ENCODE measurements at regions not wholly inside any gene's neighbourhood (a gene's known extent, or its start where the extent isn't known, plus 50 kb on each side); places are given as distances from the start of the nearest gene placed in this dataset.

DNA sequence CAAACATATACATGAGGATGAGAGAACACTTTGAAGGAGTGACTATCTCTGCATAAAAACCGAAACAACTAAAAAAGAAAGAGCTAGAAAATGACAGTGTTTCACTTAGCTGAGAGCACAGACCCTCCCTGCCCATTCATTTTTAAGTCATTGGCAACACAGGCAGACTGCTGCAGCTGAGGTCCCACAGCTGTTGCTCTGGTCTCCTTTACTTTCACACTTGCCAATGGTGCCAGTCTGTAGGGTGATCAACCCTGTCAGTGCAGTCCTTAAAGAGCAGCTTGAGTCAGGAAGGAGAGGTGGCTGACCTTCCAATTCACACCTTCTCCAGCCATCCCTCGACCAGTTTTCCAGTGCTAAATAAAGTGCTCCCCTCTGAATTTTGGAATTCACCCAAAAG is 508.3 kb upstream of the CCNG1 start:
- TF ChIP-seq EZH2 (IDR thresholded peaks at IDR 0.05; ENCODE audit: low read length): no peak
- TF ChIP-seq, protein P1, sequence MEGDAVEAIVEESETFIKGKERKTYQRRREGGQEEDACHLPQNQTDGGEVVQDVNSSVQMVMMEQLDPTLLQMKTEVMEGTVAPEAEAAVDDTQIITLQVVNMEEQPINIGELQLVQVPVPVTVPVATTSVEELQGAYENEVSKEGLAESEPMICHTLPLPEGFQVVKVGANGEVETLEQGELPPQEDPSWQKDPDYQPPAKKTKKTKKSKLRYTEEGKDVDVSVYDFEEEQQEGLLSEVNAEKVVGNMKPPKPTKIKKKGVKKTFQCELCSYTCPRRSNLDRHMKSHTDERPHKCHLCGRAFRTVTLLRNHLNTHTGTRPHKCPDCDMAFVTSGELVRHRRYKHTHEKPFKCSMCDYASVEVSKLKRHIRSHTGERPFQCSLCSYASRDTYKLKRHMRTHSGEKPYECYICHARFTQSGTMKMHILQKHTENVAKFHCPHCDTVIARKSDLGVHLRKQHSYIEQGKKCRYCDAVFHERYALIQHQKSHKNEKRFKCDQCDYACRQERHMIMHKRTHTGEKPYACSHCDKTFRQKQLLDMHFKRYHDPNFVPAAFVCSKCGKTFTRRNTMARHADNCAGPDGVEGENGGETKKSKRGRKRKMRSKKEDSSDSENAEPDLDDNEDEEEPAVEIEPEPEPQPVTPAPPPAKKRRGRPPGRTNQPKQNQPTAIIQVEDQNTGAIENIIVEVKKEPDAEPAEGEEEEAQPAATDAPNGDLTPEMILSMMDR (optimal IDR thresholded peaks at IDR 0.05 in 1 of 3, IDR thresholded peaks at IDR 0.05 in 1 of 3, conservative IDR thresholded peaks at IDR 0.05 in 1 of 3; ENCODE audit: extremely low read depth in 1 of 3, insufficient read depth in 2 of 3, low read length in 3 of 3): no peak
- Histone ChIP-seq H3K9me1 (ENCODE audit: control insufficient read depth, extremely low read depth, insufficient read depth, low read length) (no peaks in the 10 kb centered on the region), H3K4me3 (ENCODE audit: control insufficient read depth in 2 of 3, extremely low read depth in 1 of 3, insufficient read depth in 2 of 3, low read depth in 1 of 3, low read length in 3 of 3) (no peak overlapping the region), H3K9me3 (ENCODE audit: control insufficient read depth, low read depth, low read length) (no peaks in the 10 kb centered on the region), H3K36me3 (ENCODE audit: control insufficient read depth in 2 of 2, extremely low read depth in 1 of 2, insufficient read depth in 2 of 2, low read length in 2 of 2) (no peaks in the 10 kb centered on the region), H2AFZ (ENCODE audit: control insufficient read depth, low read length) (no peak overlapping the region), H4K20me1 (ENCODE audit: control insufficient read depth, extremely low read depth, insufficient read depth, low read length) (no peaks in the 10 kb centered on the region), H3K27me3 (ENCODE audit: control insufficient read depth, extremely low read depth, insufficient read depth, low read length) (no peaks in the 10 kb centered on the region), H3K27ac (ENCODE audit: control insufficient read depth, insufficient read depth, low read length) (no peak overlapping the region), H3K9ac (ENCODE audit: control insufficient read depth, extremely low read depth, insufficient read depth, low read length) (no peak overlapping the region), H3K4me2 (ENCODE audit: control insufficient read depth, extremely low read depth, insufficient read depth, low read depth, low read length) (no peak overlapping the region), H3K79me2 (ENCODE audit: control insufficient read depth, insufficient read depth, low read length) (no peaks in the 10 kb centered on the region), H3K4me1 (ENCODE audit: control insufficient read depth, extremely low read depth, insufficient read depth, low read length) (no peaks in the 10 kb centered on the region)
- dilution Hi-C loops (cut with MboI; ENCODE audit: extremely low pct_ligation_motif_present, low sequenced_read_pairs): no loop called here
- no peak for FAIRE-seq
- no peak for DNase-seq (ENCODE audit: low read depth, low spot score)

DNA sequence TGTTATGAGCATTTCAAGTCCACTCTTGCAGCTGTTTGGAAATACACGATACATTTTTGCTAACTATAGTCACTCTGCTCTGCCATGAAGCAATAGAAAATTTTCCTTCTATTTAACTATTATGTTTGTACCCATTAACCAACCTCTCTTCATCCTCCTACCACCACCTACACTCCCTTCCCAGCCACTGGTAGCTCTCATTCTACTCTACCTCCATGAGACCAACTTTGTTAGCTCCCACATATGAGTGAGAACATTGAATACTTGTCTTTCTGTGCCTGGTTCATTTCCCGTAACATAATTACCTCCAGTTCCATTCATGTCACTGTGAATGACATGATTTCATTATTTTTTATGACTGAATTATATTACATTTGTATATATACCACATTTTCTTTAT is 505.9 kb upstream of the CCNG1 start:
- no peaks in the 10 kb centered on the region for H3K4me1 ChIP-seq (ENCODE audit: control insufficient read depth, extremely low read depth, insufficient read depth, low read length)
- no peak overlapping the region for H3K4me2 ChIP-seq (ENCODE audit: control insufficient read depth, extremely low read depth, insufficient read depth, low read depth, low read length)
- H3K27ac ChIP-seq (ENCODE audit: control insufficient read depth, insufficient read depth, low read length): no peak overlapping the region
- H3K27me3 ChIP-seq (ENCODE audit: control insufficient read depth, extremely low read depth, insufficient read depth, low read length): no peaks in the 10 kb centered on the region
- no peaks in the 10 kb centered on the region for H3K9me1 ChIP-seq (ENCODE audit: control insufficient read depth, extremely low read depth, insufficient read depth, low read length)
- dilution Hi-C loops (cut with MboI; ENCODE audit: extremely low pct_ligation_motif_present, low sequenced_read_pairs): no loop called here
- H3K79me2 ChIP-seq (ENCODE audit: control insufficient read depth, insufficient read depth, low read length): no peaks in the 10 kb centered on the region
- TF ChIP-seq EZH2 (IDR thresholded peaks at IDR 0.05; ENCODE audit: low read length): no peak
- TF ChIP-seq, protein P1 (optimal IDR thresholded peaks at IDR 0.05 in 1 of 3, IDR thresholded peaks at IDR 0.05 in 1 of 3, conservative IDR thresholded peaks at IDR 0.05 in 1 of 3; ENCODE audit: extremely low read depth in 1 of 3, insufficient read depth in 2 of 3, low read length in 3 of 3): no peak
- FAIRE-seq (no peak), DNase-seq (ENCODE audit: low read depth, low spot score) (no peak)
- peaks cover 9% of the 10 kb centered on the region for H3K9me3 ChIP-seq (ENCODE audit: control insufficient read depth, low read depth, low read length)
- no peaks in the 10 kb centered on the region for H3K36me3 ChIP-seq (ENCODE audit: control insufficient read depth in 2 of 2, extremely low read depth in 1 of 2, insufficient read depth in 2 of 2, low read length in 2 of 2)
- H2AFZ ChIP-seq (ENCODE audit: control insufficient read depth, low read length): no peak overlapping the region
- no peak overlapping the region for H3K9ac ChIP-seq (ENCODE audit: control insufficient read depth, extremely low read depth, insufficient read depth, low read length)
- no peak overlapping the region for H3K4me3 ChIP-seq (ENCODE audit: control insufficient read depth in 2 of 3, extremely low read depth in 1 of 3, insufficient read depth in 2 of 3, low read depth in 1 of 3, low read length in 3 of 3)
- H4K20me1 ChIP-seq (ENCODE audit: control insufficient read depth, extremely low read depth, insufficient read depth, low read length): no peaks in the 10 kb centered on the region

Measured in keratinocyte (primary cell).